AG04450 (cell line): ENCODE measurements at regions not wholly inside any gene's neighbourhood (a gene's known extent, or its start where the extent isn't known, plus 50 kb on each side); places are given as distances from the start of the nearest gene placed in this dataset.

Experiments
- CTCF ChIA-PET: fragments of 300-600, 350-600 bp; formaldehyde crosslinking; extraction: SDS; loops from one replicate; lab custom pipeline; 2022; ENCODE audit warnings: antibody characterized with exemption, inconsistent platforms; lab: Charles Lee
- POLR2A ChIA-PET: fragments of 350-600 bp; formaldehyde crosslinking; extraction: SDS; loops from one replicate; lab custom pipeline; 2021; ENCODE audit warnings: antibody characterized with exemption, inconsistent platforms; lab: Yijun Ruan, JAX
- DNase-seq: peaks from one replicate; pipeline ENCODE4 v3.0.0-alpha.2; 2011; ENCODE audit warnings: low read depth, low spot score
- H3K27ac ChIP-seq: one replicate; pipeline ENCODE4 v1.5.1; 2012; ENCODE audit warnings: low read depth, low read length, control low read depth
- H3K27me3 ChIP-seq: one replicate; pipeline ENCODE4 v1.6.0; 2012; ENCODE audit warnings: low read length; ENCODE audit not compliant: control insufficient read depth, insufficient read depth
- H3K4me3 ChIP-seq: 2 replicates; pipeline ENCODE4 v1.5.1; 2011; ENCODE audit warnings: mild to moderate bottlenecking, low read depth, low read length, control low read depth
- H3K9me3 ChIP-seq: 2 replicates; pipeline ENCODE4 v1.5.1; 2012; ENCODE audit warnings: low read length; ENCODE audit not compliant: control insufficient read depth, insufficient read depth
- CTCF ChIP-seq: IDR thresholded peaks from 2 replicates; pipeline ENCODE4 v1.5.1; 2011; ENCODE audit warnings: low read depth, low read length, control low read depth, inconsistent platforms

- Histone ChIP-seq H3K9me3 (peaks cover 7% of the 10 kb centered on the region), H3K27ac (no peak overlapping the region), H3K27me3 (no peaks in the 10 kb centered on the region), H3K4me3 (no peak overlapping the region)
- ChIA-PET POLR2A (no interaction called here), CTCF (no interaction called here)
- no peak for TF ChIP-seq CTCF
- no peak for DNase-seq
These were observed 358.8 kb downstream of the C16orf95 start for GRCh38 chr16:86958423-86958822.

GRCh38 chr16:86959091-86959651, 358.0 kb downstream of the C16orf95 start:
- Histone ChIP-seq H3K4me3 (no peak overlapping the region), H3K9me3 (peaks cover 7% of the 10 kb centered on the region), H3K27ac (peak overlapping the region; percentile 39), H3K27me3 (no peaks in the 10 kb centered on the region)
- TF ChIP-seq CTCF, result no peak
- no peak for DNase-seq
- ChIA-PET POLR2A (no interaction called here), CTCF (no interaction called here)

- CTCF ChIA-PET, result no interaction called here
These were observed 357.5 kb downstream of the C16orf95 start for GRCh38 chr16:86959729-86960128.

GRCh38 chr16:86960266-86960665, 356.9 kb downstream of the C16orf95 start:
- POLR2A ChIA-PET, result interaction anchor here (1.2 kb wide), 1 partner anchor 8 kb away, joined by 4 read pairs; no protein-coding TSS in a partner anchor

More at GRCh38 chr16:86959729-86960128, 357.5 kb downstream of the C16orf95 start:
- no peak for TF ChIP-seq CTCF
- Histone ChIP-seq H3K4me3 (no peak overlapping the region), H3K27ac (peak overlapping the region; percentile 39), H3K27me3 (no peaks in the 10 kb centered on the region), H3K9me3 (peaks cover 7% of the 10 kb centered on the region)
- DNase-seq, result no peak
- POLR2A ChIA-PET, result no interaction called here

More at GRCh38 chr16:86960266-86960665, 356.9 kb downstream of the C16orf95 start:
- no peak overlapping the region for H3K27ac ChIP-seq
- no peak for DNase-seq
- H3K27me3 ChIP-seq, result no peaks in the 10 kb centered on the region
- CTCF ChIA-PET, result interaction anchor here (0.5 kb wide), 1 partner anchor 96 kb away, joined by 4 read pairs; no protein-coding TSS in a partner anchor
- no peak overlapping the region for H3K4me3 ChIP-seq
- TF ChIP-seq CTCF, result no peak
- peaks cover 7% of the 10 kb centered on the region for H3K9me3 ChIP-seq
